H1 (cell line): ENCODE measurements at regions not wholly inside any gene's neighbourhood (a gene's known extent, or its start where the extent isn't known, plus 50 kb on each side); places are given as distances from the start of the nearest gene placed in this dataset.
A peak's percentile ranks its signal among the peaks of the same experiment; 100 is the strongest.

Experiments
- CTCF ChIA-PET: fragments of 300-600 bp; sonication (Branson Sonifier 250); formaldehyde crosslinking; loops from one replicate; lab custom pipeline; 2021; ENCODE audit not compliant: partially characterized antibody; lab: Charles Lee
- POLR2A ChIA-PET: fragments of 300-600 bp; sonication (Branson Sonifier 250); formaldehyde crosslinking; loops from one replicate; lab custom pipeline; 2021; ENCODE audit warnings: inconsistent platforms; ENCODE audit not compliant: partially characterized antibody; lab: Charles Lee
- DNase-seq, 2 experiments: peaks; one replicate each; pipeline versions ENCODE4 v3.0.0 to v3.0.0-alpha.2; 2010 to 2022; ENCODE audit warnings: low spot score in 2 of 2, low read depth in 1 of 2, mixed read lengths in 1 of 2
- FAIRE-seq: peaks from 2 replicates; lab custom pipeline; 2011; peaks lifted over from hg19 to GRCh38; lab: Jason Lieb, UNC
- H2AFZ ChIP-seq: 2 replicates; pipeline ENCODE4 v1.8.1; 2012; ENCODE audit warnings: low read length, inconsistent platforms
- H2AK5ac ChIP-seq: 2 replicates; pipeline ENCODE4 v1.6.1; 2013; ENCODE audit warnings: low read depth, low read length
- H2BK120ac ChIP-seq: replicated peaks from 2 replicates; pipeline ENCODE3; 2013; ENCODE audit warnings: low read depth, low read length, inconsistent platforms
- H2BK12ac ChIP-seq: 2 replicates; pipeline ENCODE4 v1.6.1; 2013; ENCODE audit warnings: low read depth, low read length
- H2BK15ac ChIP-seq: 2 replicates; pipeline ENCODE4 v1.6.1; 2013; ENCODE audit warnings: low read length
- H2BK20ac ChIP-seq: 2 replicates; pipeline ENCODE4 v1.6.1; 2013; ENCODE audit warnings: low read length
- H2BK5ac ChIP-seq: 2 replicates; pipeline ENCODE4 v1.6.1; 2013; ENCODE audit warnings: low read depth, low read length
- H3K14ac ChIP-seq: 2 replicates; pipeline ENCODE4 v1.6.1; 2013; ENCODE audit warnings: inconsistent platforms; ENCODE audit not compliant: insufficient read length
- H3K18ac ChIP-seq: 2 replicates; pipeline ENCODE4 v1.6.1; 2013; ENCODE audit warnings: low read length; ENCODE audit errors: extremely low read depth
- H3K23ac ChIP-seq: 2 replicates; pipeline ENCODE4 v1.6.1; 2013; ENCODE audit warnings: inconsistent platforms; ENCODE audit not compliant: insufficient read length
- H3K23me2 ChIP-seq: 2 replicates; pipeline ENCODE4 v1.6.1; 2013; ENCODE audit warnings: low read depth, low read length
- H3K27ac ChIP-seq: 2 replicates; pipeline ENCODE4 v1.6.1; 2011; ENCODE audit warnings: low read depth, low read length, inconsistent platforms
- H3K27me3 ChIP-seq, 4 experiments: replicated peaks in 1 of 4; 1 replicate in 1 of 4; 2 replicates in 3 of 4; pipeline versions ENCODE4 v1.6.1 to v1.8.1; 2011 to 2013; ENCODE audit warnings: low read length in 3 of 4, mild to moderate bottlenecking in 3 of 4, inconsistent platforms in 2 of 4, mixed read lengths in 2 of 4, moderate library complexity in 1 of 4; ENCODE audit not compliant: control insufficient read depth in 3 of 4, insufficient read depth in 3 of 4; ENCODE audit errors: extremely low read depth in 1 of 4
- H3K36me3 ChIP-seq, 4 experiments: 2 replicates each; pipeline versions ENCODE4 v1.6.1 to v1.8.1; 2011 to 2013; ENCODE audit warnings: mild to moderate bottlenecking in 4 of 4, low read length in 3 of 4, moderate library complexity in 2 of 4, control low read depth in 1 of 4, inconsistent platforms in 1 of 4; ENCODE audit not compliant: insufficient read depth in 4 of 4, control insufficient read depth in 2 of 4
- H3K4ac ChIP-seq: replicated peaks from 2 replicates; pipeline ENCODE3; 2013; ENCODE audit warnings: low read length, low read depth, mixed read lengths, inconsistent platforms; ENCODE audit not compliant: insufficient read length
- H3K4me1 ChIP-seq, 4 experiments: replicated peaks in 1 of 4; 1 replicate in 1 of 4; 2 replicates in 3 of 4; pipeline versions ENCODE4 v1.6.1 to v1.8.1; 2011 to 2013; ENCODE audit warnings: low read length in 3 of 4, inconsistent platforms in 2 of 4, mixed read lengths in 1 of 4; ENCODE audit not compliant: insufficient read depth in 4 of 4, control insufficient read depth in 3 of 4
- H3K4me2 ChIP-seq, 2 experiments: 2 replicates each; pipeline versions ENCODE4 v1.6.1 to v1.8.1; 2011 to 2013; ENCODE audit warnings: low read depth in 2 of 2, low read length in 2 of 2, control low read depth in 1 of 2, inconsistent platforms in 1 of 2, mild to moderate bottlenecking in 1 of 2; ENCODE audit not compliant: insufficient read depth in 1 of 2
- H3K4me3 ChIP-seq, 4 experiments: fragments of 200-600, 300-600 bp in 1 of 4; sonication (generic), shearing (Covaris generic), sonication (Bioruptor Twin) in 1 of 4; 2 replicates each; pipeline versions ENCODE4 v1.5.1 to v1.8.1; 2011 to 2016; ENCODE audit warnings: low read length in 4 of 4, low read depth in 3 of 4, control low read depth in 2 of 4, inconsistent platforms in 2 of 4, mild to moderate bottlenecking in 2 of 4, mixed read lengths in 1 of 4, moderate library complexity in 1 of 4; ENCODE audit not compliant: insufficient read depth in 2 of 4; ENCODE audit errors: extremely low read depth in 1 of 4
- H3K56ac ChIP-seq: replicated peaks from 2 replicates; pipeline ENCODE3; 2013; ENCODE audit warnings: low read depth, mild to moderate bottlenecking, mixed read lengths, low read length, inconsistent platforms; ENCODE audit not compliant: insufficient read length
- H3K79me1 ChIP-seq: 2 replicates; pipeline ENCODE4 v1.6.1; 2013; ENCODE audit warnings: low read depth, low read length, control low read depth
- H3K79me2 ChIP-seq, 2 experiments: 2 replicates each; pipeline versions ENCODE4 v1.6.1 to v1.8.1; 2012 to 2013; ENCODE audit warnings: low read length in 2 of 2, mild to moderate bottlenecking in 2 of 2, inconsistent platforms in 1 of 2; ENCODE audit not compliant: insufficient read depth in 2 of 2, control insufficient read depth in 1 of 2
- H3K9ac ChIP-seq, 4 experiments: replicated peaks in 1 of 4; 1 replicate in 1 of 4; 2 replicates in 3 of 4; pipeline versions ENCODE4 v1.6.1 to v1.8.1; 2011 to 2013; ENCODE audit warnings: low read depth in 3 of 4, low read length in 3 of 4, control low read depth in 2 of 4, mild to moderate bottlenecking in 2 of 4, moderate library complexity in 2 of 4, inconsistent platforms in 1 of 4; ENCODE audit errors: extremely low read depth in 1 of 4
- H3K9me3 ChIP-seq, 2 experiments: 2 replicates each; pipeline versions ENCODE4 v1.6.1 to v1.8.1; 2012 to 2013; ENCODE audit warnings: mild to moderate bottlenecking in 2 of 2, moderate library complexity in 2 of 2, control low read depth in 1 of 2, inconsistent platforms in 1 of 2, low read depth in 1 of 2, low read length in 1 of 2, mixed read lengths in 1 of 2; ENCODE audit not compliant: insufficient read depth in 2 of 2
- H4K20me1 ChIP-seq, 2 experiments: replicated peaks in 1 of 2; 2 replicates each; pipeline versions ENCODE3 to v1.8.1; 2011 to 2013; ENCODE audit warnings: inconsistent platforms in 2 of 2, low read length in 2 of 2, mild to moderate bottlenecking in 1 of 2; ENCODE audit not compliant: insufficient read depth in 2 of 2, control insufficient read depth in 1 of 2
- H4K5ac ChIP-seq: 2 replicates; pipeline ENCODE4 v1.6.1; 2013; ENCODE audit warnings: low read length, low read depth, mixed read lengths, inconsistent platforms; ENCODE audit not compliant: insufficient read length
- H4K8ac ChIP-seq: 2 replicates; pipeline ENCODE4 v1.8.0; 2013; ENCODE audit warnings: mild to moderate bottlenecking, moderate library complexity, low read length, inconsistent platforms; ENCODE audit not compliant: insufficient read depth; ENCODE audit errors: extremely low read depth
- H4K91ac ChIP-seq: replicated peaks from 2 replicates; pipeline ENCODE3; 2013; ENCODE audit warnings: low read length, mixed read lengths, inconsistent platforms; ENCODE audit not compliant: insufficient read length
- CBX5 ChIP-seq: fragments of 300-800, 300-1000 bp; sonication (generic); IDR thresholded peaks from 2 replicates; pipeline ENCODE4 v1.7.1; 2016; ENCODE audit warnings: antibody characterized with exemption, low read length, low read depth
- CREB1 ChIP-seq: IDR thresholded peaks from 2 replicates; pipeline ENCODE4 v1.6.1; 2012; ENCODE audit warnings: inconsistent platforms
- GABPA ChIP-seq: IDR thresholded peaks from 2 replicates; pipeline ENCODE4 v1.6.1; 2011; ENCODE audit warnings: mild to moderate bottlenecking, low read length, moderate library complexity, borderline replicate concordance; ENCODE audit not compliant: insufficient read depth
- GTF2F1 ChIP-seq: IDR thresholded peaks from 2 replicates; pipeline ENCODE4 v1.6.1; 2012; ENCODE audit warnings: low read depth, low read length, improper control_type of control experiment, borderline replicate concordance
- KDM5A ChIP-seq: fragments of 200-600 bp; IDR thresholded peaks from 2 replicates; pipeline ENCODE4 v1.7.1; 2012; ENCODE audit warnings: mild to moderate bottlenecking, low read length, inconsistent platforms, mixed read lengths
- RFX5 ChIP-seq: IDR thresholded peaks from 2 replicates; pipeline ENCODE4 v1.6.1; 2011; ENCODE audit warnings: low read depth, low read length, improper control_type of control experiment, borderline replicate concordance
- RNF2 ChIP-seq: fragments of 200-900, 300-1000 bp; sonication (generic); IDR thresholded peaks from 2 replicates; pipeline ENCODE4 v1.7.1; 2016; ENCODE audit warnings: borderline replicate concordance, low read depth, mild to moderate bottlenecking, antibody characterized with exemption, low read length; ENCODE audit not compliant: poor library complexity, severe bottlenecking; ENCODE audit errors: missing control alignments
- SIX5 ChIP-seq: IDR thresholded peaks from 2 replicates; pipeline ENCODE4 v1.6.1; 2011; ENCODE audit warnings: mild to moderate bottlenecking, low read depth, low read length
- YY1 ChIP-seq: IDR thresholded peaks from 2 replicates; pipeline ENCODE4 v1.6.1; 2011; ENCODE audit warnings: low read depth, mild to moderate bottlenecking, low read length
- ZNF274 ChIP-seq: IDR thresholded peaks from 2 replicates; pipeline ENCODE4 v1.7.0; 2012; ENCODE audit warnings: low read length, borderline replicate concordance; ENCODE audit errors: extremely low read depth
- WGBS, 2 experiments: shearing (Covaris generic) in 1 of 2; methylation state at CpG; one replicate each; pipeline versions ENCODE4 v1.1.6 to v1.1.7; 2013 to 2015; ENCODE audit warnings: low lambda C conversion rate in 2 of 2, mixed read lengths in 2 of 2, inconsistent platforms in 1 of 2, low coverage in 1 of 2, missing lambda C conversion rate in 1 of 2; ENCODE audit not compliant: insufficient replicate concordance in 2 of 2, insufficient coverage in 1 of 2, insufficient read length in 1 of 2; ENCODE audit errors: extremely low coverage in 1 of 2, missing lambda C conversion rate in 1 of 2; 5-methylcytosine and 5-hydroxymethylcytosine counted together

GRCh38 chr1:119294722-119295121 lies 73.9 kb upstream of the HAO2 start:
- ChIA-PET CTCF (interaction anchor here (0.7 to 27.2 kb wide), 10 partner anchors 9 to 286 kb away, joined by 3 to 368 read pairs (median 4); partner anchors contain the start of gene HAO2), POLR2A (interaction anchor here (0.6 to 1.2 kb wide), 2 partner anchors 8 to 12 kb away, joined by 3 read pairs; no protein-coding TSS in a partner anchor)
- WGBS, 2 experiments, result 19% methylated on average over 2 of the region's 2 CpGs; no CpG with 5 or more reads in 1 of the 2 experiments
- Histone ChIP-seq H4K5ac (no peak overlapping the region), H2BK20ac (no peak overlapping the region; the same call in 1 of the 2 replicates), H3K56ac (no peak overlapping the region), H3K23ac (no peak overlapping the region), H3K9ac (no peak overlapping the region), H4K8ac (no peak overlapping the region), H2BK5ac (peak overlapping the region; percentile 20; the same call in 1 of the 2 replicates), H4K91ac (no peak overlapping the region), H4K20me1 (no peaks in the 10 kb centered on the region), H3K4me2 (peak overlapping the region in 1 of 2 experiments; percentile 23; a peak in 1 of 4 replicates), H2AK5ac (no peak overlapping the region), H3K36me3 (no peaks in the 10 kb centered on the region), H3K79me1 (no peaks in the 10 kb centered on the region), H3K14ac (no peak overlapping the region), H2AFZ (0 out of 2 replicates have a peak overlapping the region, but pooled peaks have one; percentile 23), H2BK12ac (no peak overlapping the region), H3K27me3 (no peaks in the 10 kb centered on the region), H3K4ac (no peak overlapping the region), H3K4me1 (peaks cover 0 to 10% (median 5%) of the 10 kb centered on the region in 4 experiments; a peak in 5 of 7 replicates), H3K18ac (no peak overlapping the region), H2BK120ac (no peak overlapping the region), H3K4me3 (no peak overlapping the region), H3K27ac (no peak overlapping the region), H3K9me3 (no peaks in the 10 kb centered on the region), H3K79me2 (no peaks in the 10 kb centered on the region), H2BK15ac (no peak overlapping the region), H3K23me2 (no peaks in the 10 kb centered on the region)
- FAIRE-seq, result no peak
- TF ChIP-seq GABPA (no peak), GTF2F1 (no peak), CREB1 (no peak), CBX5 (no peak), SIX5 (no peak), KDM5A (no peak), ZNF274 (no peak), RFX5 (no peak), RNF2 (no peak), YY1 (no peak)
- no peak for DNase-seq
